NCI-H1694 treated with DMSO at 0.1 percent for 48 hours (cell line): ENCODE measurements at regions not wholly inside any gene's neighbourhood (a gene's known extent, or its start where the extent isn't known, plus 50 kb on each side); places are given as distances from the start of the nearest gene placed in this dataset.

Experiments used
- DNase-seq: peaks from one replicate; lab custom pipeline; 2025; lab: John Stamatoyannopoulos, UW

DNA sequence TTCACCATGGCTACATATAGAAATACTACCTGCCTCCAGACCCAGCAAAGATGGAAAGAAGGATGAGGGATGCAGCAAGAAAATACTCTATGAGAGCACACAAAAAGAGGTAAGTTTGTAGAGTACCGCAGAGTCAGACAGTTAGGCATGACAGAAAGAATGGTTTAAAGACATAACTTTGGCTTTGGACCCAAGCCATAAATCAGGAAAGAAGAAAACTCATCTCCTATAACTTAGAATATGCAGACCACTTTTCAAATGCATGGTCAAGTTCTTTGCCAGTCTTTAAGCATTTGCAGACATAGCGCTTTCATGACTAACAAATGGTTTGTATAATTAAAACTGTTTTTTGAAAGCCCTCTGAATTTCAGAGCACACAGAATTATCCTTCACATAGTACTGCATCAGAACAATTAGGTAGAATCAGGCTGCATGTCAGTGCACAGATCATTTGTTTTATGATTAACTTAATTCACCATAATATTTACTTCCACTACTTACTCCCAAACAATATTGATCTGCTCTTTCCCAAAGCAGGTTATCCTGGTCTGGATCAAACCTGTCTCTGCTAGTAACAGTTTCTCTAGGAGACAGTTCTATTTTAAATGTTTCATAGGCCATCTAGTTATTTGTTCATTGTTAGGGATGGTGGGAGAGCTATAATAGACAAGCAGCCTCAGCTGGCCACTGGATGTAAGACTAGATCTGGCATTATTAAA lies 280.7 kb upstream of the NR5A2 start:
- DNase-seq = no peak

GRCh38 chr1:199747984-199748383 lies 279.5 kb upstream of the NR5A2 start:
- no peak for DNase-seq

- DNase-seq = no peak
These were observed 276.0 kb upstream of the NR5A2 start for GRCh38 chr1:199751506-199751905.

DNA sequence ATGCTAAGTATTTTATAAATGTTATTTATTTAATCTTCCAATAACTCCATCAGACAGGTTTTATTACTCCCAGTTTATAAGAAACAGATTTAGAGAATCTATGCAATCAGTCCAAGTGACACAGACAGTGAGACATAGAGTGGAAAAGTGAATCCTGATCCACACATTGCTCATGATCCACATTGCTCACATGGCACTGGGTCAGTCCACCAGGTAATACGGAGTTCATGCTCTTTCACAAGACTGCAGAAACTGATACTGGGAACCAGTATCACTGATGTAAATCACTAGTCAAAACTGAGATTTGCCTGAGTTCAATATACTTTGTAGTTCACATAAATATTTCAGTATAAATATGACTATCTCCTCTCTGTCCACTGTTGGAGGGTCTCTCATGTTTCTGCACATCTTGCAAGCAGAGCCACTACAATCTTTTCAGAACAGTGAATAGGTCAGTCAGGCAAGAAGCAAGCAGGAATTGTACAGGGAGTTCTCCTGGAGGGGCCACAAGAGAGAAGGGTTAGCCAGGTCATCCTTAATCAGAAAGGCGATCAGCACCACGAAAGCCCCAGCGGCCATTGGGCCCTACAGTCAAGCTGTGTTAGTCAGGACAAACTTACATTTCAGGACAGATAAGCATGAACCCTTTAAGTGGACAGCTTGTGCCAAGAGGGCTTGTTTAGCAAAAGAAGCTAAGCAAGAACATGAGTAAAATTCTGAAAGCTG lies 275.4 kb upstream of the NR5A2 start:
- DNase-seq = no peak

GRCh38 chr1:199752688-199753027 lies 274.9 kb upstream of the NR5A2 start:
- DNase-seq = no peak

- DNase-seq = no peak
These were observed 274.0 kb upstream of the NR5A2 start for GRCh38 chr1:199753513-199753912.

DNA sequence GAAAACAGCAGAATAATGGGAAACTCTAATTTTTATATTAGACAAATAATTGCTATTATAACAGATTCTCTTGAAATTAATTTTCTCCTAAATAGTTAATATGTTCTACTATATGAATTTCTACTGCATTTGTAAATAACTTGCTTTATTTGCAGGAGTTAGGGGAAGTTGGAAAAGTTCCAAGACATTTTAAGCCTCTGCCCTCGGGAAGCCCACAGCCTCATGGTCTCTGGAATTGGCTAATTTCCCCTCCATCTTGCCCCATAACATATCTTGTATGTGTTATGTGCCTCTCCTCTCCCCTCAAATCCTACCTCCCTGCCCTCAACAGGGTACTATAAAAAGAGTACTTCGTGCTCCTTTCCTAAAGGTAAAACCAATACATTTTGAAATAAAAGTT lies 271.4 kb upstream of the NR5A2 start:
- no peak for DNase-seq

DNA sequence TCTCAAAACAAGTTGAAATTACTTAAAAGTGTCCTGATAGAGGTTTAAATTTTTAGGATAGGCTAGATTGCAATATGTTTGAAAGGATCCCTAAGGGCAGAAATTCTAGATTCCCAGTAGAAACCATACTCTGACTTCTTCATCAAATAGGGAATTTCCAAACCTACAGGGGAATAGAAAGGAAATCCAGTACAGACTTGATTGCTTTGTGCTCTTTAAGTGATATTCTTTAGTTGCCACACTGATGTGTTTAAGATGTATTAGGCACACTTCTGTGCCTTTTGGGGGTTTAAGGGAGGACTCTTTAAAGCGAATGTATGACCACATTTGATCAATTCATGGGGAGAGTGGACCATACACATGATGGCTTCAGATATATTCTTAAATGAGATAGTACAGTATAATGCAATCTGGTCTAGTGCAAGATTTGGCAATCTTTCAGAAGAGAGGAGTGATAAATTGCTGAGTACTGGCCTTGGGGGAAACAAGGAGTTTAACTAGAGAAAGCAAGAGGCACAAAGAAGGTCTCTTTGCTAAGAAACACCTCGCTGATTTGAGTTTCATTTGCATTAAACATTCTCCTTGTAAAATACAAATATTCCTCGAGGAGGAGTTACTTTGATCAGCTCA lies 268.8 kb upstream of the NR5A2 start:
- no peak for DNase-seq

GRCh38 chr1:199759268-199759730 lies 268.2 kb upstream of the NR5A2 start:
- DNase-seq = no peak

DNA sequence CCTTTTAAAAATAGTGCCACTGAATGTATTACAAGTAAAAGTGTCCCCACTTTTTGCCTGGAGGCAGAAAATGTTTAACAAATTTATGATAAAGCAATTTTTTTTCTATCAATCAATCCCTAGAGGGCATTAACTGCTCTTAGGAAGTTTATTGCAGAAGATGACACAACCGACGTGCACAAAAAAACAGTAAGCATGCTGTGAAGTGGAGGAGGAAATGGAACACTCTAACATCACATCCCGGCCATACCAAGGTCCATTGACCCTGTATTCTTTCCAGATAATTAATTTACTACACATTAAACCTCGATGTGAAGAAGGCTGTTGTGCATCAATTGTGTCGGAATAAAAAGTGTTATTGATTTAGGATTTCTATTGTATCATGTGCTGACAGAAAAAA lies 264.9 kb upstream of the NR5A2 start:
- no peak for DNase-seq

DNA sequence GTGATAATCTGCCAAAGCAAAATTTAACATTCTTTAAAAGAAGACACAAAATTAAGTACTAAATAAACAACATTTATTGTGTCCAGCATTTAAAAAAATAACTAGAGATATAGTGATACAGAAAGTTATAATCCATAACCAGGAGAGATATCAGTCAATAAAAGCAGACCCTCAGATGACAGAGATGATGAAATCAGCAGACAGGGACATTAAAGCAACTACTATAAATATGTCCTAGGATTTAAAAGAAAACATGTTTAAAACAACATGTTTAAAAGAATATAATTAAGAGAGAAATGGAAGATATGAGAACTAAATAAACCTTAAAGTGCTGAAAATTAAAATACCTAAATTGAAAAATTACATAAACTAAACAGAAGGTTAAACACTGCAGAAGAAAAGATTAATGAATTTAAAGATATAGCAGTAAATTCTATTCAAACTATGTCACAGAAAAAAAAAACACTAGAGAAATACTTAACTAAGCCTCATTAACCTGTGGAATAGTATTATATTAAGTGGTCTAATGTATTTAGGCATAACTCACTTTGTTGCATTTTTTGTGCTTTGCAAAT lies 261.2 kb upstream of the NR5A2 start:
- DNase-seq = no peak

DNA sequence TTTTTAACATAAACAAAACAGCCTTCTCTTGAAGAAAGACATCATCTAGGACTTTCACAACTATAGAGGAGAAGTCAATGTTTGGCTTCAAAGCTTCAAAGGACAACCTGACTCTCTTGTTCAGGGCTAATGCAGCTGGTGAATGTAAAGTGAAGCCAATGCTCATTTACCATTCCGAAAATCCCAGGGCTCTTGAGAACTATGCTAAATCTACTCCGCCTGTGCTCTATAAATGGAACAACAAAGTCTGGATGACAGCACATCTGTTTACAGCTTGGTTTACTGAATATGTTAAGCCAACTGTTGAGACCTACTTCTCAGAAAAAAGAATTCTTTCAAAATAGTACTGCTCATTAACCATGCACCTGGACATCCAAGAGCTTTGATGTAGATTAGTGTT lies 259.8 kb upstream of the NR5A2 start:
- no peak for DNase-seq

- no peak for DNase-seq
These were observed 252.9 kb upstream of the NR5A2 start for GRCh38 chr1:199774433-199775089.

GRCh38 chr1:199776768-199777497 lies 250.6 kb upstream of the NR5A2 start:
- no peak for DNase-seq

DNA sequence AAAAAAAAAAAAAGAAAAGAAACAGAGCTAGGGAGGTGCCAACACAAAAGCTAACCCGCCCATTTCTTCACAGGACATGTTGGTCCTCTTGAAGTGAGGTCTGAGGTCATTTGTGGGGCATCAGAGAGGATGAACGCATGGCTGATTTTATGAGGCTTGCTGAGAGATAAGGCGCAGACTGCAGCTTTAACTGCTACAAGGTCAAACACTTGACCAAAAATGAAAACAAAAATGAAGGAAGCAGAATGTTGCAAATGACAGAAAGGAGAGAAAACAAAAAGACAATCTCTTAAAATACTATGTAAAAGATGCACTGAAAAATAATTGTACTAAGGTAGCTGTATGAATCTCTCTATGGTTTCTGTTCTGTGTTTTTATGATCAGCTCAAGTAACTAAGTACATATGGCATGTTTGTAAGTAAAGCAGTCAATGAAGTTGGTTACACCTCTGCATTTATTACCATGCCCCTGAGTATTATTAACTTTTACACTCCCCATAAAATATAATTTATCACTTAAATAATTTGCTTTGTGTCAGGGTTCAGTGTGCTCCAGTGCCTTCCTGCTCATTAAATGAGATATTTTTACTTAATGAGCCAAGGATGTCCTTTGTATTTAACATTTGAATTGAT lies 249.1 kb upstream of the NR5A2 start:
- no peak for DNase-seq

DNA sequence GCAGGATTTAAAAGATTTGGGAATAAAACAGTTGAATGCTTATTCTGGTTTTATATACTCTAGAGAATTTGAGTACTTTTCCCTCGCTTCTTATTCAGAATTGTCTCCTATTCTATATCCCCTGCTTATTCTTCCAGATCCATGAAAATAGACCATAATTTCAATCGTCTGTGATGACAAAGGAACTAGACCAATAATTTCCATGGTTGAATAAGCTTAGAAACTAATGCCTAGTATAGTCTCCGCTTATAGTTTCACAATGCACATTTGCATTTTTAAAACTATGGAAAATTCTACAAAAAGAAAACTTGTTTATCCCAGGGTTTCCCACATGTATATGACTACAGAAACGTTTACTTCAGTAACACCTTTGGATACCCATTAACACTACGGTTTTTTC lies 247.4 kb upstream of the NR5A2 start:
- DNase-seq = no peak

- DNase-seq = no peak
These were observed 246.4 kb upstream of the NR5A2 start for GRCh38 chr1:199780948-199781670.

- no peak for DNase-seq
These were observed 243.2 kb upstream of the NR5A2 start for GRCh38 chr1:199784138-199784895.

DNA sequence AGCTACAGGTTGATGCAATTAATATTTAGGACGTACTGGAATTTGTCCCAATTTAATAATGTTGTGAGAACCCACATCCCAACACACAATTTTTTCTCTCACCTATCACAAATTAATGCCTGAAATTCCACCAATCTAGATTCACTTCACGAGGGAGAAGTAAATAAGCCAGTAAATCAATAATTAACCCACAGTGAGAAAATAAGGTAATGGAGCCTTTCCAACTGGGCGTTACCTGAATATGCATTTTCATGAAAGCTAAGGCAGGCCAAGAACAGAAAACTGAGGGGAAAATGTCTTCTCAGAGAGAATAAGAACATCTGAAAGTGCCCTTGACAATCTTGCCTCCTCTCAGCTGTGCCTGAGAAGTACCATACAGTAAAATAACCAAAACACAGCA lies 240.8 kb upstream of the NR5A2 start:
- DNase-seq = no peak

DNA sequence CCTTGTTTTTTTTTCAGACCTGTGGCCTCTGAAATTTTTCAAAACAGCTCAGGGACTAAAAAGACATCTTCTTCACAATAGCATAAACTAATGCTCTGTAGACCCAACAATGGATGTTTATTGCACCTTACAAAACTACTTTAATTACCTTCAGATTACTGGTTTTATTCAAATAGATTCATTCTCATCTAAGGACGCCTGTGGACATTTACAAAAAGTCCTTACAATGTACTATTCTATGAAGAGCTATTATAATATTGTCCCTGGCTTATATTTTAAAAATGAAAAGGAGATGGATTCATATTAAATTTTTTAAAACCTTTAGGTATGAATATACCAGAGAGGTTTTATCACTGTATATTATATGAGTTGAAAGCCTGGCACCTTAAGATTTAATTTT lies 238.4 kb upstream of the NR5A2 start:
- no peak for DNase-seq
